Esophagus muscularis mucosa (tissue), 4 donors: ENCODE measurements at regions not wholly inside any gene's neighbourhood (a gene's known extent, or its start where the extent isn't known, plus 50 kb on each side); places are given as distances from the start of the nearest gene placed in this dataset.

ENCODE experiments used
- EP300 ChIP-seq: sonication (generic); formaldehyde crosslinking; IDR thresholded peaks from one replicate; pipeline ENCODE4 v1.6.1; 2017; ENCODE audit warnings: antibody characterized with exemption
- POLR2A ChIP-seq: fragments of 450-650 bp; IDR thresholded peaks from one replicate; pipeline ENCODE4 v1.6.1; 2017; ENCODE audit warnings: antibody characterized with exemption, moderate library complexity, mild to moderate bottlenecking, low read depth
- POLR2AphosphoS5 ChIP-seq, 2 donors: sonication (generic); formaldehyde crosslinking; IDR thresholded peaks; one replicate each; pipeline ENCODE4 v1.6.1; 2017; ENCODE audit warnings: antibody characterized with exemption in 2 of 2
- TF ChIP-seq, protein P1 (sequence below), 3 experiments: fragments of 200-600 bp in 2 of 3; fragments of 450-650 bp in 1 of 3; sonication (generic) in 2 of 3; IDR thresholded peaks; one replicate each; pipeline ENCODE4 v1.5.1; 2017 to 2019; ENCODE audit warnings: antibody characterized with exemption in 3 of 3, mild to moderate bottlenecking in 2 of 3, moderate library complexity in 1 of 3

DNA sequence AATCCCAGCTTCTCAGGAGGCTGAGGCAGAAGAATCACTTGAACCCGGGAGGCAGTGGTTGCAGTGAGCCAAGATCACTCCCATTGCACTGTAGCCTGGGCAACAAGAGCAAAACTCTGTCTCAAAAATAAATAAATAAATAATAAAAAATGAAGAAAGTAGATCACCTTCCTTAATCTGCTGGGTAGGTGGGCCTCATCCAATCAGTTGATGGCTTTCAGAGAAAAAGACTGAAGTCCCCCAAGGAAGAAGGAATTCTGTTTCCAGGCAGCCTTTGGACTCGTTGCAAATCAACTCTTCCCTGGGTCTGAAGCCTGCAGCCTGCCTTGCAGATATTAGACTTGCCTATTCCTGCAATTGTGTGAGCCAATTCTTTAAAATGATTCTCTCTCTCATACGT, 136.5 kb downstream of the TFCP2L1 start:
- TF ChIP-seq, protein P1, sequence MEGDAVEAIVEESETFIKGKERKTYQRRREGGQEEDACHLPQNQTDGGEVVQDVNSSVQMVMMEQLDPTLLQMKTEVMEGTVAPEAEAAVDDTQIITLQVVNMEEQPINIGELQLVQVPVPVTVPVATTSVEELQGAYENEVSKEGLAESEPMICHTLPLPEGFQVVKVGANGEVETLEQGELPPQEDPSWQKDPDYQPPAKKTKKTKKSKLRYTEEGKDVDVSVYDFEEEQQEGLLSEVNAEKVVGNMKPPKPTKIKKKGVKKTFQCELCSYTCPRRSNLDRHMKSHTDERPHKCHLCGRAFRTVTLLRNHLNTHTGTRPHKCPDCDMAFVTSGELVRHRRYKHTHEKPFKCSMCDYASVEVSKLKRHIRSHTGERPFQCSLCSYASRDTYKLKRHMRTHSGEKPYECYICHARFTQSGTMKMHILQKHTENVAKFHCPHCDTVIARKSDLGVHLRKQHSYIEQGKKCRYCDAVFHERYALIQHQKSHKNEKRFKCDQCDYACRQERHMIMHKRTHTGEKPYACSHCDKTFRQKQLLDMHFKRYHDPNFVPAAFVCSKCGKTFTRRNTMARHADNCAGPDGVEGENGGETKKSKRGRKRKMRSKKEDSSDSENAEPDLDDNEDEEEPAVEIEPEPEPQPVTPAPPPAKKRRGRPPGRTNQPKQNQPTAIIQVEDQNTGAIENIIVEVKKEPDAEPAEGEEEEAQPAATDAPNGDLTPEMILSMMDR (IDR thresholded peaks at IDR 0.05), result no peak
- no peak for TF ChIP-seq POLR2A
- TF ChIP-seq EP300, result no peak
- TF ChIP-seq POLR2AphosphoS5 (IDR thresholded peaks at IDR 0.05), result no peak
